ENCODE measurements at regions not wholly inside any gene's neighbourhood (a gene's known extent, or its start where the extent isn't known, plus 50 kb on each side); places are given as distances from the start of the nearest gene placed in this dataset.

DNA sequence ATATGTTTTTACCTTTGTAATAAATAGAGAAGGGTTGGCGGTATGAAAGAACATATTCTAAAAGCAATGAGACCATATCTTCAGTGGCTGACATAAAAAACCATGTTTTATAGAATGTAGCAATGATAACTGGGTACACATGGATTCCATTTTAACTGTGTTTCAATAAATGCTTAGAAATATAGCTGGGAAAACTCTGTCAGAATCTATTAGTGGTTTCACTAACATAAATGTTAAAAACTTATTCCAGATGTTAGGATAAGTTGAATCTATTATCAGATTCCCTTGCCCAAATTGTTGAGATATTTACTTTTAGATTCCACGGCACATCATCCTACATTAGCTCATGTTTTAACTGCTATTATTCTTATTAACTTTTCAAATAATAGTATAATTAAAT is 772.2 kb upstream of the ALCAM start:
- Histone ChIP-seq H3K4me3 (ENCODE audit: low read length in 2 of 2) (no peak overlapping the region), H3K9ac (ENCODE audit: low read depth, low read length, poor library complexity) (no peak overlapping the region), H2AK5ac (ENCODE audit: low read depth, low read length) (no peak overlapping the region), H3K9me3 (replicated peaks in 1 of 2; ENCODE audit: control insufficient read depth in 2 of 2, insufficient read depth in 1 of 2, low read depth in 1 of 2, low read length in 2 of 2) (no peaks in the 10 kb centered on the region), H3K4me1 (ENCODE audit: control insufficient read depth in 2 of 2, insufficient read depth in 1 of 2, low read depth in 1 of 2, low read length in 2 of 2) (no peaks in the 10 kb centered on the region), H3K36me3 (replicated peaks in 1 of 2; ENCODE audit: control insufficient read depth in 2 of 2, insufficient read depth in 2 of 2, low read length in 2 of 2) (no peaks in the 10 kb centered on the region), H3K27ac (replicated peaks; ENCODE audit: low read length) (no peak overlapping the region), H3K14ac (ENCODE audit: low read length) (no peak overlapping the region), H3K23ac (ENCODE audit: low read depth, low read length, poor library complexity) (no peak overlapping the region), H2BK5ac (ENCODE audit: low read length) (no peak overlapping the region), H2BK15ac (ENCODE audit: low read length) (no peak overlapping the region), H3K4me2 (ENCODE audit: insufficient read depth, low read length, poor library complexity, severe bottlenecking) (no peak overlapping the region), H3K79me1 (ENCODE audit: low read depth, low read length) (no peaks in the 10 kb centered on the region), H3K27me3 (ENCODE audit: control insufficient read depth in 3 of 3, insufficient read depth in 3 of 3, low read depth in 1 of 3, low read length in 3 of 3) (no peaks in the 10 kb centered on the region), H2BK12ac (ENCODE audit: low read length) (no peak overlapping the region), H2AFZ (ENCODE audit: low read length) (no peak overlapping the region), H4K8ac (ENCODE audit: low read depth, low read length) (no peak overlapping the region), H4K91ac (ENCODE audit: low read depth, low read length, poor library complexity) (no peak overlapping the region), H3K4ac (ENCODE audit: low read length) (no peak overlapping the region), H2BK120ac (ENCODE audit: low read depth, low read length) (no peak overlapping the region), H3K18ac (ENCODE audit: low read length) (no peak overlapping the region)
- WGBS, 2 donors (ENCODE audit: extremely low coverage in 2 of 2, insufficient read length in 2 of 2, insufficient replicate concordance in 1 of 2): 100% methylated on average over 1 of the region's 2 CpGs; no CpG with 5 or more reads in 1 of the 2 donors
- no peak for DNase-seq (ENCODE audit: low spot score)

DNA sequence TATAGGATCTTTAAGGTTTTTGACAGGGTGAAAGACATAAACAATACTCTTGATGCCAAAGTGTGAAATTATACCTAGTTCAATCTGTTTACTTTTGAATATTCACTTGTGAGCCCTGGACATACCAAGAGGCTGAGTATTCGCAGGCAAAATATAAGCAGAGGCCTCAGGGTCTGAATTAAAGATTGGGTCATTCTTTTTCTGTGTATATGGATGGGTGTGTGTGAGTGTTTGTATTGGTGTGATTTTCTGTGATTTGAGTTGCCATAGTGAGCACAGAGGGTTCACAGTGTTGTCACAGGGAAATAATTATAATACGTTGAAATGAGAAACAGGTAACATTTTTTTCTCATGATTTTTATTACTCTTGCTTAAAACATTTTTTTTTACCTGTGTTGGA is 770.7 kb upstream of the ALCAM start:
- H2BK12ac ChIP-seq (ENCODE audit: low read length): no peak overlapping the region
- no peak for DNase-seq (ENCODE audit: low spot score)
- WGBS, 2 donors (ENCODE audit: extremely low coverage in 2 of 2, insufficient read length in 2 of 2, insufficient replicate concordance in 1 of 2): no CpG with 5 or more reads among the region's 2 CpGs
- H3K27ac ChIP-seq (replicated peaks; ENCODE audit: low read length): no peak overlapping the region
- no peak overlapping the region for H3K4ac ChIP-seq (ENCODE audit: low read length)
- no peaks in the 10 kb centered on the region for H3K27me3 ChIP-seq (ENCODE audit: control insufficient read depth in 3 of 3, insufficient read depth in 3 of 3, low read depth in 1 of 3, low read length in 3 of 3)
- H4K8ac ChIP-seq (ENCODE audit: low read depth, low read length): no peak overlapping the region
- H3K4me3 ChIP-seq (ENCODE audit: low read length in 2 of 2): no peak overlapping the region
- H2BK120ac ChIP-seq (ENCODE audit: low read depth, low read length): no peak overlapping the region
- H3K18ac ChIP-seq (ENCODE audit: low read length): no peak overlapping the region
- H3K4me1 ChIP-seq (ENCODE audit: control insufficient read depth in 2 of 2, insufficient read depth in 1 of 2, low read depth in 1 of 2, low read length in 2 of 2): no peaks in the 10 kb centered on the region
- H3K9ac ChIP-seq (ENCODE audit: low read depth, low read length, poor library complexity): no peak overlapping the region
- H3K36me3 ChIP-seq (replicated peaks in 1 of 2; ENCODE audit: control insufficient read depth in 2 of 2, insufficient read depth in 2 of 2, low read length in 2 of 2): no peaks in the 10 kb centered on the region
- no peaks in the 10 kb centered on the region for H3K79me1 ChIP-seq (ENCODE audit: low read depth, low read length)
- no peak overlapping the region for H3K14ac ChIP-seq (ENCODE audit: low read length)
- no peak overlapping the region for H2BK5ac ChIP-seq (ENCODE audit: low read length)
- no peak overlapping the region for H2AFZ ChIP-seq (ENCODE audit: low read length)
- no peaks in the 10 kb centered on the region for H3K9me3 ChIP-seq (replicated peaks in 1 of 2; ENCODE audit: control insufficient read depth in 2 of 2, insufficient read depth in 1 of 2, low read depth in 1 of 2, low read length in 2 of 2)
- H2AK5ac ChIP-seq (ENCODE audit: low read depth, low read length): no peak overlapping the region
- H3K4me2 ChIP-seq (ENCODE audit: insufficient read depth, low read length, poor library complexity, severe bottlenecking): no peak overlapping the region
- no peak overlapping the region for H4K91ac ChIP-seq (ENCODE audit: low read depth, low read length, poor library complexity)
- H3K23ac ChIP-seq (ENCODE audit: low read depth, low read length, poor library complexity): no peak overlapping the region
- no peak overlapping the region for H2BK15ac ChIP-seq (ENCODE audit: low read length)

- no peak overlapping the region for H2BK15ac ChIP-seq (ENCODE audit: low read length)
- H3K27ac ChIP-seq (replicated peaks; ENCODE audit: low read length): no peak overlapping the region
- H3K9ac ChIP-seq (ENCODE audit: low read depth, low read length, poor library complexity): no peak overlapping the region
- H2BK5ac ChIP-seq (ENCODE audit: low read length): no peak overlapping the region
- H3K9me3 ChIP-seq (replicated peaks in 1 of 2; ENCODE audit: control insufficient read depth in 2 of 2, insufficient read depth in 1 of 2, low read depth in 1 of 2, low read length in 2 of 2): no peaks in the 10 kb centered on the region
- no peaks in the 10 kb centered on the region for H3K36me3 ChIP-seq (replicated peaks in 1 of 2; ENCODE audit: control insufficient read depth in 2 of 2, insufficient read depth in 2 of 2, low read length in 2 of 2)
- no peak overlapping the region for H3K4me2 ChIP-seq (ENCODE audit: insufficient read depth, low read length, poor library complexity, severe bottlenecking)
- no peak overlapping the region for H3K4ac ChIP-seq (ENCODE audit: low read length)
- no peak overlapping the region for H2BK12ac ChIP-seq (ENCODE audit: low read length)
- no peak overlapping the region for H2AK5ac ChIP-seq (ENCODE audit: low read depth, low read length)
- no peak overlapping the region for H2BK120ac ChIP-seq (ENCODE audit: low read depth, low read length)
- no peaks in the 10 kb centered on the region for H3K4me1 ChIP-seq (ENCODE audit: control insufficient read depth in 2 of 2, insufficient read depth in 1 of 2, low read depth in 1 of 2, low read length in 2 of 2)
- H3K4me3 ChIP-seq (ENCODE audit: low read length in 2 of 2): no peak overlapping the region
- WGBS, 2 donors (ENCODE audit: extremely low coverage in 2 of 2, insufficient read length in 2 of 2, insufficient replicate concordance in 1 of 2): no CpG with 5 or more reads among the region's 2 CpGs
- H3K18ac ChIP-seq (ENCODE audit: low read length): no peak overlapping the region
- H3K79me1 ChIP-seq (ENCODE audit: low read depth, low read length): no peaks in the 10 kb centered on the region
- H3K14ac ChIP-seq (ENCODE audit: low read length): no peak overlapping the region
- no peak overlapping the region for H4K8ac ChIP-seq (ENCODE audit: low read depth, low read length)
- no peak overlapping the region for H4K91ac ChIP-seq (ENCODE audit: low read depth, low read length, poor library complexity)
- DNase-seq (ENCODE audit: low spot score): peak; percentile 21
- peak overlapping the region; percentile 78 for H2AFZ ChIP-seq (ENCODE audit: low read length)
- no peaks in the 10 kb centered on the region for H3K27me3 ChIP-seq (ENCODE audit: control insufficient read depth in 3 of 3, insufficient read depth in 3 of 3, low read depth in 1 of 3, low read length in 3 of 3)
- H3K23ac ChIP-seq (ENCODE audit: low read depth, low read length, poor library complexity): no peak overlapping the region
These were observed 770.2 kb upstream of the ALCAM start for GRCh38 chr3:104596551-104596950.

DNA sequence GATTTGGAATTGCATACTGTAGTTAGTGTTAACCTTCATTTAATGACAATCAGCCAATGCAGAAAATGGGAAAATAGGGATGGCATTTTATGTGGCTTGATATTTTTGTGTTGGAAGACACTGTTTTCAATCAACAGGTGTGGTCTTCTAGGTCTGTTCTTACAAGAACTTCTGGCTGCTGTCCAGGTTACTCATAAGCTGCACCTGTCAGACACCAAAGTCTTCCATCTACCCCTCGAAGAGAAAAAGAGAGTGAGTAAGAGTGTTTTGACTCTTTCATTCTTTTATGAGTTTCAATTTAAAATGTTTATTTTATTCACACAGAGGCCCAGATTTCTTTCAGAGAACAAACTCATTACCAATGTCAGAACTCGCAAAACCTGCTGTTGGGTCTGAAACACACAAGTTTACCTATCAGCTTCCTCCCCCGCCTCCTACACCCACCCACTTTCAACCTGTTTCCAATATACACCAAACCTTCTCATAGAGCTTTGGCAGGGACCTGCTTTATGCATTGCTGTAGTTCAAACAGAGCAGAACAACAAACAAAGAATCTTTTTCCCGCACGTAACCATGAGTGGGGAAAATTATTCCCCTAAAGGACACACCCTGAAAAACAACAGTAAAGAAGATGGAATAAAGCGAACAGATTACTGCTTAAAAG is 767.7 kb upstream of the ALCAM start:
- Histone ChIP-seq H3K4me3 (ENCODE audit: low read length in 2 of 2) (no peak overlapping the region), H3K4ac (ENCODE audit: low read length) (no peak overlapping the region), H3K23ac (ENCODE audit: low read depth, low read length, poor library complexity) (no peak overlapping the region), H3K4me2 (ENCODE audit: insufficient read depth, low read length, poor library complexity, severe bottlenecking) (no peak overlapping the region), H2BK12ac (ENCODE audit: low read length) (no peak overlapping the region), H2BK15ac (ENCODE audit: low read length) (no peak overlapping the region), H2BK5ac (ENCODE audit: low read length) (no peak overlapping the region), H3K27ac (replicated peaks; ENCODE audit: low read length) (no peak overlapping the region), H3K9me3 (replicated peaks in 1 of 2; ENCODE audit: control insufficient read depth in 2 of 2, insufficient read depth in 1 of 2, low read depth in 1 of 2, low read length in 2 of 2) (no peaks in the 10 kb centered on the region), H3K27me3 (ENCODE audit: control insufficient read depth in 3 of 3, insufficient read depth in 3 of 3, low read depth in 1 of 3, low read length in 3 of 3) (no peaks in the 10 kb centered on the region), H3K14ac (ENCODE audit: low read length) (no peak overlapping the region), H2AK5ac (ENCODE audit: low read depth, low read length) (no peak overlapping the region), H2AFZ (ENCODE audit: low read length) (no peak overlapping the region), H4K8ac (ENCODE audit: low read depth, low read length) (no peak overlapping the region), H3K79me1 (ENCODE audit: low read depth, low read length) (no peaks in the 10 kb centered on the region), H3K18ac (ENCODE audit: low read length) (no peak overlapping the region), H4K91ac (ENCODE audit: low read depth, low read length, poor library complexity) (no peak overlapping the region), H3K4me1 (ENCODE audit: control insufficient read depth in 2 of 2, insufficient read depth in 1 of 2, low read depth in 1 of 2, low read length in 2 of 2) (no peaks in the 10 kb centered on the region), H3K9ac (ENCODE audit: low read depth, low read length, poor library complexity) (no peak overlapping the region), H2BK120ac (ENCODE audit: low read depth, low read length) (no peak overlapping the region), H3K36me3 (replicated peaks in 1 of 2; ENCODE audit: control insufficient read depth in 2 of 2, insufficient read depth in 2 of 2, low read length in 2 of 2) (no peaks in the 10 kb centered on the region)
- WGBS, 2 donors (ENCODE audit: extremely low coverage in 2 of 2, insufficient read length in 2 of 2, insufficient replicate concordance in 1 of 2): no CpG with 5 or more reads among the region's 6 CpGs
- DNase-seq (ENCODE audit: low spot score): no peak
